Natural killer cell treated with Interleukin-12 subunit alpha and Interleukin-12 subunit beta and Interleukin-15 and Interleukin-18, amount 100 ng/mL, for 72 hours (primary cell): ENCODE measurements at regions not wholly inside any gene's neighbourhood (a gene's known extent, or its start where the extent isn't known, plus 50 kb on each side); places are given as distances from the start of the nearest gene placed in this dataset.
"Not testable (repeated sequence)": the region's sequence is repeated elsewhere in the genome, so short reads cannot be mapped to it uniquely, and the experiment has no call there.

Experiments used
- ATAC-seq, 2 donors: fragments of 150-1000 bp; cut with Tn5 transposase in 1 of 2; sonication (Bioruptor Pico), chemical (Tn5 transposase) in 1 of 2; 2 replicates each; pipeline ENCODE4 v1.10.0; 2021
- DNase-seq: peaks from one replicate; pipeline ENCODE4 v3.0.0; 2022; ENCODE audit warnings: low spot score
- H3K27ac Mint-ChIP-seq, 2 donors: 1 replicate in 1 of 2; 2 replicates in 1 of 2; pipeline ENCODE4 v1.8.0; 2022; ENCODE audit warnings: mixed read lengths in 2 of 2, mild to moderate bottlenecking in 1 of 2, moderate library complexity in 1 of 2
- H3K27me3 Mint-ChIP-seq, 2 donors: 1 replicate in 1 of 2; 2 replicates in 1 of 2; pipeline ENCODE4 v1.8.0; 2022; ENCODE audit warnings: mixed read lengths in 2 of 2
- H3K36me3 Mint-ChIP-seq: one replicate; pipeline ENCODE4 v1.8.0; 2022; ENCODE audit warnings: mixed read lengths
- H3K4me1 Mint-ChIP-seq, 2 donors: 1 replicate in 1 of 2; 2 replicates in 1 of 2; pipeline ENCODE4 v1.8.0; 2022; ENCODE audit warnings: low read depth in 2 of 2, mixed read lengths in 2 of 2, mild to moderate bottlenecking in 1 of 2
- H3K4me3 Mint-ChIP-seq: one replicate; pipeline ENCODE4 v1.8.0; 2022; ENCODE audit warnings: mixed read lengths
- H3K9me3 Mint-ChIP-seq: 2 replicates; pipeline ENCODE4 v1.8.0; 2022; ENCODE audit warnings: mixed read lengths

DNA sequence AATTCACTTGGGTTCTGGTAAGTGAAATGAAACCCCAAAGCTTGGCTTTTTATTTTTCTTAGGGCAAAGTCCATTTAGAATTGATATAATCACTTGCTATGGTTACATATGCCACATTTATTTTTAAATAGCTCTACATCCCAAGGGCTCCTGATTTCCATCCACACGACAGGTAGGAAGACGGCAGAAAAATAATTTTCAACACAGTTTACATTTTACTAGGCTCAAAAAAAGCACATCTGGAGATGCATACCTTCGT, 95.0 kb upstream of the EFNA5 start:
- no peak for DNase-seq
- ATAC-seq = no peak
- H3K4me3 Mint-ChIP-seq = no peak overlapping the region
- no peaks in the 10 kb centered on the region for H3K4me1 Mint-ChIP-seq
- H3K9me3 Mint-ChIP-seq = no peaks in the 10 kb centered on the region
- peaks cover 16 to 28% of the 10 kb centered on the region in 2 donors for H3K27me3 Mint-ChIP-seq
- no peak overlapping the region for H3K27ac Mint-ChIP-seq
- no peaks in the 10 kb centered on the region for H3K36me3 Mint-ChIP-seq

DNA sequence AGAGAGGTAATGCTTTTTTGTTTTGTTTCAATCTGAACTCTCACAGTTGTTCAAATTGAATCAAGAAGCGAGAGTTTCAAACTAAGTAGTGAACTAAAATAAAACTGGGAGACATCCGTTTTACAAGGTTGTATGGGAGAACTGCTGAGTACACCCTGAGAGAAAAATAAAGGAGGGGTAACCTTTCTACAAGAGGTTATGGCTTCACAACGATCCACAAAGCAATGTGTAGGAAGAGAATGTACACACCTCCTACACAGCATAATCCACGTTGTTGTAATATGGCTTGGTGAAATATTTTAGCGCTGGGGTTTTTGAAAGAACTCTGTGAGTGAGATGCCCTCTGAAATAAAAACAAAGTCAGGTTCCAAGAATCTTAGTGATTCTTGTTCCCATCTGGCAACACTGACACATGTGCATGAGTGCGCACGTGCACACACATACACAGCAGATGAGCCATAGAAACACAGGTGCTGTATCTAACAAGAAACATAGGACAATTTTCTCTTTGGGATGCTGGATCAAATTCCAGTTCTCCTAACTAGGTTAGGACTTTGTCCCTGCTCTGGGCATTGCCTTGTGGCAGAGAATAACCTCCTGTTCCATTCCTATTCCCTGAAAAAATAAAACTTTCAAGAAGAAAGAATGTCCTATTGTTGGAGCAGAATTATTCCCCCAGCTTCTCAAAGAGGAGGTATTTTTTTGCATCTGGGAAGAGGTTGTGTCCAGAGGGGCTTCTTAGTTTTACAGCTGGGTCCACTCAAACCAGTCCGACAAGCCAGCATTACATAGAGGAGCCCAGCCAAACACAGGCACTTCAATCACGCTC, 94.5 kb upstream of the EFNA5 start:
- Mint-ChIP-seq H3K9me3 (no peaks in the 10 kb centered on the region), H3K4me3 (no peak overlapping the region)
- ATAC-seq = no peak

DNA sequence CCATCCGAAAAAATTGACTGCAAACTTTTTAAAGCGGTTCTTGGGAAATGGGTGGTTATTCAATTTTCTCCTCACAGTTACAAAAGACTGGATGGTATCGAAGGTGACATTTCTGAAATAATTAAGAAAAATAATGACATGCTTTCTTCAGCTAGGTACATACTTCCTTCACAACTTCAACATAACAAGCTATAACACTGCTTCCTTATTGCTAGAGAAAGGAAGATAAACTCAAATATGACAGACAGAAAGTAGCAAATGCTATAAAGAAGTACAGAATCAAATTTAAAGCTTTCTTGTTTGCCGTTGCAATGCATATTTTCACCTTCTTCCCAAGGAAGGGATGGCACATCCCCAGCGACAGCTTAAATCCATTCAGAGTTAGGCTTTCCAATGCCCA, 93.5 kb upstream of the EFNA5 start:
- DNase-seq = no peak
- Mint-ChIP-seq H3K4me3 (no peak overlapping the region), H3K9me3 (no peaks in the 10 kb centered on the region), H3K27ac (no peak overlapping the region), H3K27me3 (peaks cover 13 to 17% of the 10 kb centered on the region in 2 donors), H3K4me1 (no peaks in the 10 kb centered on the region), H3K36me3 (no peaks in the 10 kb centered on the region)
- ATAC-seq = no peak

More for the DNA sequence above, 94.5 kb upstream of the EFNA5 start:
- no peaks in the 10 kb centered on the region for H3K4me1 Mint-ChIP-seq
- H3K27me3 Mint-ChIP-seq = peaks cover 16 to 24% of the 10 kb centered on the region in 2 donors
- no peak for DNase-seq
- no peaks in the 10 kb centered on the region for H3K36me3 Mint-ChIP-seq
- H3K27ac Mint-ChIP-seq = no peak overlapping the region

DNA sequence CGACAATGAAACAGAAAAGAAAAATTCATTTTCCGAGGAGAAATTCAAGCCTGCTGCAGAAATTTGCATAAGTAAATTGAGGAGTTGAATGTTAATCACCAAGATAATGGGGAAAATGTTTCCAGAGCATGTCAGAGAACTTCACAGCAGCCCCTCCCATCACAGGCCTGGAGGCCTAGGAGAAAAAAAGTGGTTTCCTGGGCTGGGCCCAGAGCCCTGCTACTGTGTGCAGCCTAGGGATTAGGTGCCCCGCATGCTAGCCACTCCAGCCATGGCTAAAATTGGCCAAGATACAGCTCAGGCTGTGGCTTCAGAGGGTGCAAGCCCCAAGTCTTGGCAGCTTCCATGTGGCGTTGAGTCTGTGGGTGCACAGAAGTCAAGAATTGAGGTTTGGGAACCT, 82.7 kb upstream of the EFNA5 start:
- no peaks in the 10 kb centered on the region for H3K9me3 Mint-ChIP-seq
- no peak overlapping the region for H3K27ac Mint-ChIP-seq
- peaks cover 18 to 43% of the 10 kb centered on the region in 2 donors for H3K27me3 Mint-ChIP-seq
- no peaks in the 10 kb centered on the region for H3K36me3 Mint-ChIP-seq
- no peak for DNase-seq
- H3K4me3 Mint-ChIP-seq = no peak overlapping the region
- no peaks in the 10 kb centered on the region for H3K4me1 Mint-ChIP-seq
- no peak for ATAC-seq

DNA sequence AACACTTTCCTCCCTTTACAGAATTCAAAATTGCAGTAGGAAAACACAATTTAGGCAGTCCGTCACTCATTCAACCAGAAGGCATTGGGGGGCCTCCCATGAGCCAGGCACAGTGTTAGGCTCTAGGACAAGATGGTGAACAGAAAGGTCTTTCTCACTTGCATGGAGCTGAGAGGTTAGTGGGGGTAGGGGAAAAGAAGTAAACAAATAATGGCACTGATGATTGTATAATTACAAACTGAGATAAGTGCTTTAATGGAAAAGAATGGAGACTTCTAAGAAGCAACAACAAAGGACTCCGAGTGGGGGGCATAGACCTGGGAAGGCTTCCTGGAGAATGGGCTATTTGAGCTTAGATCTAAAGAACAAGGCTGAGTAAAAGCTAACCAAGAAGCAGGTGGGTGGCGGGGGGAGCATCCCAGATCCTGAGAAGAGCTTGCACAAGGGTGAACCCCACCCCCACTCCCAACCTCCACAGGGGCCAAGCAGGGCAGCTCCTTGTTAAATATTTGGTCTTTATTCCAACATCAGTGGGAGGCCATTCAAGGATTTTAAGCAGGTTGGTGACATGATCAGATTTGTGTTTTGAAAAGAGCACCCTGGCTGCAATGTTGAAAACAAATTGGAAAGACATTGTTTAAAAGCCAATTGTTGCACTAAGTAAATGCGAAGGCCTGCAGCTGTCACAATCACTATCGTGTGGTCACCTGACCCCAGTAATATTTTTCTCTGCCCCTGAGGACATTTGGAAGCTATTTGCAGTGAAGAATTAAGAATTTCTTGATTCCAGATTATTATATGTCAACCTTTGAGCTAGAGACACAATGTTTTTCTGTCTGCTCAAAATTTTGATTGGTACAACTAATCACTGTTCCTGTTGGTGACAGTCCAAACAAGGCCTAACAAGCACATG, 73.9 kb upstream of the EFNA5 start:
- Mint-ChIP-seq H3K36me3 (no peaks in the 10 kb centered on the region), H3K27me3 (peaks cover 24 to 57% of the 10 kb centered on the region in 2 donors), H3K27ac (no peak overlapping the region), H3K9me3 (peaks cover 4% of the 10 kb centered on the region), H3K4me1 (no peaks in the 10 kb centered on the region), H3K4me3 (no peak overlapping the region)
- DNase-seq (no peak), ATAC-seq (no peak)

DNA sequence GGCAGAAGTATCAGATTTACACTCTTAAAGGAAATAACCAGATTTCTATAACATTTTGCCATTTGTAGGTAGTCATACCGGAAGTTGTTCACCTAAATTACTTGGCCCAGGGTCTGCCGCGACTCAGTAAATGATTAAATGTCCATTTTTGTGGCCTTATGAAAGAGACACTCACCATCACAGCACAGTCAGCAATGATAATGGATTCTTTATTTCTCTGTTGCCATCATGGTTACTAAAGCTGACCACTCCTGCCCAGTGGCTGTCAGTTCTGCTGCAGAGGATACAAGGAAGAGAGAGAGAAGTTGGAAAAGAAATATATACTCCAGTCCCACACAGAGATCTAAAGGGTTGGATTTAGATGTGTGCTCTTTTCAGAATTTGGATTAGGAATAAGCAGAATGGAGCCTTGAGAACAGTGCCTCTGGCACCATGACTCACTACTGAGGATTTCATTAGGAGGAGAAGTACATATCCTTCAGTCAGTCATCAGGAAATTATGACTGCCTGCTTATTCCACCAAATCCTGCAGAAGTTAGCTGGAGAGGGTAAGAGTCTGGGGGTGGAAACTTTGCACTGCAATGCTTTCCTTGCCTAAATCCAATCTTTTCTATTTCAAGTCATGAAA, 72.8 kb upstream of the EFNA5 start:
- peaks cover 19 to 45% of the 10 kb centered on the region in 2 donors for H3K27me3 Mint-ChIP-seq
- no peaks in the 10 kb centered on the region for H3K4me1 Mint-ChIP-seq
- no peaks in the 10 kb centered on the region for H3K36me3 Mint-ChIP-seq
- peaks cover 4% of the 10 kb centered on the region for H3K9me3 Mint-ChIP-seq
- DNase-seq (no peak), ATAC-seq (no peak)
- H3K4me3 Mint-ChIP-seq = no peak overlapping the region
- no peak overlapping the region for H3K27ac Mint-ChIP-seq

DNA sequence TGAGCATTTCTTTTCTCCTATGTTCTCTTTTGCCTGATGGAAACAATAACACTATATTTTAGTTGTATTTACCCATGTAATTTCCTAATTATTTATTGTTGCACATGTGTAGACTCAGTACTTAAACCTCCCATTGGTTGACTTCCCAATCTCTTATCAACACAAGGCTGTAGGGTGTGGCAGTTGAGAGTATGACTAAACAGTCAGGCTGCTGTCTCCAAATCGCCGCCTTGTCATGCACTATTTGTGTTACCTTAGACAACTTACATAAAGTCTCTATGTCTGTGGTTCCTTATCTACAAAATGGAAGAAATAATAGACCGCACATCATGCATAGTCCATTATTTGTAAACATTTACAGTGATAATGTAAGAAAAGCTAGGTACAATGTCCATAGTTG, 68.9 kb upstream of the EFNA5 start:
- peaks cover 7% of the 10 kb centered on the region for H3K9me3 Mint-ChIP-seq
- no peak overlapping the region for H3K4me3 Mint-ChIP-seq
- no peak for DNase-seq
- H3K27ac Mint-ChIP-seq = no peak overlapping the region
- no peak for ATAC-seq
- no peaks in the 10 kb centered on the region for H3K4me1 Mint-ChIP-seq
- H3K27me3 Mint-ChIP-seq = peaks cover 22 to 41% of the 10 kb centered on the region in 2 donors
- H3K36me3 Mint-ChIP-seq = no peaks in the 10 kb centered on the region

DNA sequence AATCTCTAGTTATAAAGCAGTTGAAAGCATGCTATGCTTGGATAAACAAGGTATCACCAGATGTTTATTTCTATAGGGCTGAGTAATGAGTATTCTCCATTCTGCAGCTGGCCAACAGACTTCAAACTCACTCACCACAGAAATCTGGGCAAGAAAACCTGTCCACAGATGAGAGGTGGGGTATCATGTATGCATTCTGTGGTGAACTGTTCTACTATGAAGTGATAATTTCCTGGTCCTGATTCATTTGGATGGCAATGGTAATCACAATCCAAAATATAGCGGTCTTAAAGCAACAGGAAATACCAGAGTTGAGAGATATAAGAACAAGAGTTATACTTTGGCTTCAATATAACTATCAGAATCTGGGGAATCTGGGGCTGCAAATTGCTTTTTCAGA, 65.9 kb upstream of the EFNA5 start:
- Mint-ChIP-seq H3K4me3 (no peak overlapping the region), H3K36me3 (no peaks in the 10 kb centered on the region), H3K4me1 (no peaks in the 10 kb centered on the region), H3K27ac (no peak overlapping the region), H3K9me3 (peaks cover 2% of the 10 kb centered on the region), H3K27me3 (peaks cover 19 to 38% of the 10 kb centered on the region in 2 donors)
- no peak for ATAC-seq
- DNase-seq = no peak

DNA sequence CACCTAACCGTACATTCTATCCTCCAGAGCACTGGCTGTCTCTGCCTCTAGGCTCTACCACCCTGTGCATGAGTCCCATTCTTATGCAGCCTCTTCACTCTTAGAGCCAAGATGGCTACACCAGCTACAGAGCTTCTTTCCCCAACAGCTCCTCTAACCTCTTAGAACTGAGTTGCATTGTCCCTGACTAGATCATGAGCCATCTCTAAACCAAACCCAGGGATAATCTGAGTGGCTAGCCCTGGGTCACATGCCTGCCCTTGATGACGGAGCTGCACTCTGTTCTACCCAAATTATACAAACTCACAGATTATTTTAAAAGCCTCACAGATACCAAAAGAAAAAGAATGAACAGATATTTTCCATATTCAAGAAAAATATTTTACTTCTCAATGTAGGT, 65.4 kb upstream of the EFNA5 start:
- H3K9me3 Mint-ChIP-seq, H3K4me1 Mint-ChIP-seq, H3K4me3 Mint-ChIP-seq, H3K36me3 Mint-ChIP-seq, H3K27ac Mint-ChIP-seq, ATAC-seq, DNase-seq: not testable (repeated sequence)
- H3K27me3 Mint-ChIP-seq = peaks cover 19 to 36% of the 10 kb centered on the region in 2 donors

DNA sequence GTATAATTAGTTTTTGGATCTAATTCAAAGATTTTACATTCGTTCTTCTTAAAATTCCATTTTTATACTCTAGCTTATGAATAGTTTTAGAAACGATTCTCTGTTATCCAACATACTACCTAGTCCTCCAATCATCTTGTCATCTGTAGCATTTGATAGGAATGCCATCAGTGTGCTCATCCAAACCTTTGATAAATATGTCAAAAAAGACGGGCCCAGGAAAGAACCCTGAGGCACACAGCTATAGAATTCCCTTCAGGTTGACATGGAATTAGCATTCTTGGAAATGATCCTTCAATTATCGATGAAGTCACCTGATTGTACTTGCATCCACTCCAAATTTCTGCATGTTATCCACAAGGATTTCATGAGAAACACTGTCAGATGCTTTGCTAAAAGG, 64.8 kb upstream of the EFNA5 start:
- no peak overlapping the region for H3K4me3 Mint-ChIP-seq

DNA sequence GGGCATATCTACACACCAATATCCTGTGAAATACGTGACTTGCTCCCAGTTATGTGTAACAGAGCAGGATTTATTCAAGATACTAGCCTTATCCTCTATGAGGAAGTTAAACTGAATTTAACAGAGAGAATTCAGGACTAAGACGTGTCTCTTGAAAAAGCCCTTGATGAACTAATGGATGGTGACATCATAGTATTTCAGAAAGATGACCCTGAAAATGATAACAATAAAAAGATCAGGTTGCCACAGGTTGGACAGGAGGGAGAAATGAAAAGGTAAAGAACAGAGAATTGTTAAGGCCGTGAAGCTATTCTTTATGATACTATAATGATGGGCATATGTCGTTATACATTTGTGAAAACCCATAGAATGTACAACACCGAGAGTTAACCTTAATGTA, 56.2 kb upstream of the EFNA5 start:
- Mint-ChIP-seq H3K4me1 (no peaks in the 10 kb centered on the region), H3K27me3 (peaks cover 18 to 22% of the 10 kb centered on the region in 2 donors), H3K36me3 (peaks cover 5% of the 10 kb centered on the region), H3K27ac (no peak overlapping the region), H3K9me3 (peaks cover 4% of the 10 kb centered on the region), H3K4me3 (no peak overlapping the region)
- DNase-seq (no peak), ATAC-seq (no peak)

More for the DNA sequence above, 64.8 kb upstream of the EFNA5 start:
- Mint-ChIP-seq H3K36me3 (no peaks in the 10 kb centered on the region), H3K9me3 (peaks cover 2% of the 10 kb centered on the region), H3K27me3 (peaks cover 16 to 31% of the 10 kb centered on the region in 2 donors), H3K4me1 (no peaks in the 10 kb centered on the region), H3K27ac (no peak overlapping the region)
- ATAC-seq (no peak), DNase-seq (no peak)

DNA sequence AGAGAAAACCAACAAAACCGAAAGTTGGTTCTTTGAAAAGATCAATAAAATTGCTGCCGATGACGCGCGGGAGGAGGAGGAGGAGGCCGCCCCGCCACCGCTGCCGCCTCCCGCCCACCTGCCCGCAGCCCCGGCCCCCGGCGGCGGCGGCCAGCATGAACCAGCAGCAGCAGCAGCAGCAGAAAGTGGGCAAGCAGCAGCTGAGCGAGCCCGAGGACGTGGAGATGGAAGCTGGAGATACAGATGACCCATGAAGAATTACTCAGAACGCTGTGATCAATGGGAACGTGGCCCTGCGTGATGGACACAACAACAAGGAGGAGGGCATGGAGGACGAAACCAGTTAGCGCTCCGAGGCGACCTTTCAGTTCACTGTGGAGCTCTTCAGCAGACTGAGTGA, 53.9 kb upstream of the EFNA5 start:
- peaks cover 25% of the 10 kb centered on the region for H3K36me3 Mint-ChIP-seq
- DNase-seq (no peak), ATAC-seq (no peak)
- no peaks in the 10 kb centered on the region for H3K4me1 Mint-ChIP-seq
- H3K27me3 Mint-ChIP-seq = peaks cover 21 to 36% of the 10 kb centered on the region in 2 donors
- H3K27ac Mint-ChIP-seq = no peak overlapping the region
- H3K4me3 Mint-ChIP-seq = no peak overlapping the region
- H3K9me3 Mint-ChIP-seq = peaks cover 12% of the 10 kb centered on the region

DNA sequence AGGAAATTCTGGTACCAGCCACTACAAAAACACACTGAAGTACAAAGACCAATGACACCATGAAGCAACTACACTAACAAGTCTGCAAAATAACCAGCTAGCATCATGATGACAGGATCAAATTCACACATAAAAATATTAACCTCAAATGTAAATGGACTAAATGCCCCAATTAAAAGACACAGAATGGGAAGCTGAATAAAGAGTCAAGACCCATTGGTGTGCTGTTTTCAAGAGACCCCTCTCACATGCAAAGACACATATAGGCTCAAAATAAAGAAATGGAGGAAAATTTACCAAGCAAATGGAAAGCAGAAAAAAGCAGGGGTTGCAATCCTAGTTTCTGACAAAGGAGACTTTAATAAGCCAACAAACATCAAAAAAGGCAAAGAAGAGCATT, 50.5 kb upstream of the EFNA5 start:
- peaks cover 25% of the 10 kb centered on the region for H3K36me3 Mint-ChIP-seq
- not testable (repeated sequence) for H3K4me1 Mint-ChIP-seq, ATAC-seq, H3K27ac Mint-ChIP-seq, DNase-seq, H3K4me3 Mint-ChIP-seq
- peaks cover 18 to 34% of the 10 kb centered on the region in 2 donors for H3K27me3 Mint-ChIP-seq
- peaks cover 12% of the 10 kb centered on the region for H3K9me3 Mint-ChIP-seq
